Mesenchymal stem cell (in vitro differentiated cells and primary cell): ENCODE measurements at regions not wholly inside any gene's neighbourhood (a gene's known extent, or its start where the extent isn't known, plus 50 kb on each side); places are given as distances from the start of the nearest gene placed in this dataset.
A peak's percentile ranks its signal among the peaks of the same experiment; 100 is the strongest.

ENCODE experiments used
- DNase-seq: peaks from one replicate; pipeline ENCODE4 v3.0.0-alpha.2; 2013
- H2AFZ ChIP-seq: one replicate; pipeline ENCODE4 v1.6.1; 2013; ENCODE audit warnings: low read depth, mild to moderate bottlenecking, control low read depth, inconsistent platforms, low read length, moderate library complexity
- H2AK5ac ChIP-seq: 2 replicates; pipeline ENCODE4 v1.6.1; 2013; ENCODE audit warnings: low read length, moderate library complexity, mild to moderate bottlenecking, inconsistent platforms; ENCODE audit not compliant: severe bottlenecking
- H2BK120ac ChIP-seq: one replicate; pipeline ENCODE4 v1.6.1; 2013; ENCODE audit warnings: low read depth, mild to moderate bottlenecking, inconsistent platforms, low read length, moderate library complexity
- H2BK12ac ChIP-seq, 2 experiments: one replicate each; pipeline ENCODE4 v1.6.1; 2013; ENCODE audit warnings: inconsistent platforms in 2 of 2, low read length in 2 of 2, mild to moderate bottlenecking in 2 of 2, moderate library complexity in 2 of 2, control low read depth in 1 of 2
- H2BK15ac ChIP-seq: one replicate; pipeline ENCODE4 v1.6.1; 2013; ENCODE audit warnings: mild to moderate bottlenecking, low read depth, inconsistent platforms; ENCODE audit not compliant: poor library complexity, severe bottlenecking
- H2BK5ac ChIP-seq: 2 replicates; pipeline ENCODE4 v1.6.1; 2013; ENCODE audit warnings: low read depth, mild to moderate bottlenecking, low read length, control low read depth, inconsistent platforms; ENCODE audit not compliant: poor library complexity, severe bottlenecking
- H3K14ac ChIP-seq, 2 experiments: one replicate each; pipeline ENCODE4 v1.6.1; 2013; ENCODE audit warnings: inconsistent platforms in 2 of 2, low read length in 2 of 2, control low read depth in 1 of 2, mild to moderate bottlenecking in 1 of 2, moderate library complexity in 1 of 2
- H3K18ac ChIP-seq, 2 experiments: one replicate each; pipeline ENCODE4 v1.6.1; 2013; ENCODE audit warnings: inconsistent platforms in 2 of 2, low read length in 2 of 2, control low read depth in 1 of 2, low read depth in 1 of 2, mild to moderate bottlenecking in 1 of 2
- H3K23ac ChIP-seq, 2 experiments: one replicate each; pipeline ENCODE4 v1.6.1; 2013; ENCODE audit warnings: inconsistent platforms in 2 of 2, low read length in 2 of 2, mild to moderate bottlenecking in 2 of 2, moderate library complexity in 2 of 2, control low read depth in 1 of 2
- H3K27ac ChIP-seq: 2 replicates; pipeline ENCODE4 v1.5.1; 2013; ENCODE audit warnings: mild to moderate bottlenecking, moderate library complexity, low read length, control low read depth, inconsistent platforms; ENCODE audit not compliant: poor library complexity, severe bottlenecking
- H3K27me3 ChIP-seq, 2 experiments: 2 replicates each; pipeline versions ENCODE4 v1.6.1 to v1.7.0; 2013; ENCODE audit warnings: low read length in 2 of 2, mild to moderate bottlenecking in 2 of 2, moderate library complexity in 2 of 2, control low read depth in 1 of 2, inconsistent platforms in 1 of 2; ENCODE audit not compliant: control insufficient read depth in 1 of 2, insufficient read depth in 1 of 2
- H3K36me3 ChIP-seq, 2 experiments: 2 replicates each; pipeline versions ENCODE4 v1.6.1 to v1.7.0; 2013; ENCODE audit warnings: low read length in 2 of 2, control low read depth in 1 of 2, inconsistent platforms in 1 of 2, low read depth in 1 of 2, mild to moderate bottlenecking in 1 of 2; ENCODE audit not compliant: insufficient read depth in 2 of 2, control insufficient read depth in 1 of 2
- H3K4ac ChIP-seq, 2 experiments: one replicate each; pipeline ENCODE4 v1.6.1; 2013; ENCODE audit warnings: inconsistent platforms in 2 of 2, low read length in 2 of 2, mild to moderate bottlenecking in 2 of 2, moderate library complexity in 2 of 2, control low read depth in 1 of 2, low read depth in 1 of 2
- H3K4me1 ChIP-seq: 2 replicates; pipeline ENCODE4 v1.6.1; 2013; ENCODE audit warnings: low read depth, low read length, control low read depth; ENCODE audit not compliant: control insufficient read depth, insufficient read depth
- H3K4me2 ChIP-seq: 2 replicates; pipeline ENCODE4 v1.6.1; 2013; ENCODE audit warnings: low read length, mild to moderate bottlenecking, inconsistent platforms; ENCODE audit not compliant: poor library complexity, severe bottlenecking
- H3K4me3 ChIP-seq, 2 experiments: 2 replicates each; pipeline versions ENCODE4 v1.5.1 to v1.7.0; 2013; ENCODE audit warnings: low read length in 2 of 2, mild to moderate bottlenecking in 2 of 2, control low read depth in 1 of 2, low read depth in 1 of 2; ENCODE audit not compliant: insufficient read depth in 1 of 2
- H3K79me1 ChIP-seq: replicated peaks from 2 replicates; pipeline ENCODE4 v1.6.1; 2013; ENCODE audit warnings: mild to moderate bottlenecking, control low read depth, low read length, inconsistent platforms; ENCODE audit not compliant: poor library complexity, severe bottlenecking
- H3K9ac ChIP-seq: 2 replicates; pipeline ENCODE4 v1.7.0; 2013; ENCODE audit warnings: mild to moderate bottlenecking, low read length, moderate library complexity
- H3K9me3 ChIP-seq: 2 replicates; pipeline ENCODE4 v1.7.0; 2013; ENCODE audit warnings: mild to moderate bottlenecking, low read length; ENCODE audit not compliant: control insufficient read depth
- H4K8ac ChIP-seq: one replicate; pipeline ENCODE4 v1.6.1; 2013; ENCODE audit warnings: inconsistent platforms, mild to moderate bottlenecking, low read length, moderate library complexity
- H4K91ac ChIP-seq: one replicate; pipeline ENCODE4 v1.6.1; 2013; ENCODE audit warnings: mild to moderate bottlenecking, low read length, inconsistent platforms
- WGBS: methylation state at CpG from one replicate; pipeline ENCODE4 v1.1.7; 2013; ENCODE audit warnings: mixed read lengths; 5-methylcytosine and 5-hydroxymethylcytosine counted together

GRCh38 chr15:70432924-70433495, 330.3 kb downstream of the UACA start:
- H3K9ac ChIP-seq: no peak overlapping the region
- H3K18ac ChIP-seq: no peak overlapping the region
- peaks cover 7% of the 10 kb centered on the region for H3K9me3 ChIP-seq
- no peak overlapping the region for H3K4me2 ChIP-seq
- H2BK12ac ChIP-seq: no peak overlapping the region
- no peaks in the 10 kb centered on the region for H3K4me1 ChIP-seq
- H3K14ac ChIP-seq: no peak overlapping the region
- H2AK5ac ChIP-seq: no peak overlapping the region
- H3K79me1 ChIP-seq: no peaks in the 10 kb centered on the region
- no peak for DNase-seq
- no peak overlapping the region for H2BK5ac ChIP-seq
- H3K4me3 ChIP-seq: no peak overlapping the region
- no peak overlapping the region for H2BK15ac ChIP-seq
- H4K91ac ChIP-seq: no peak overlapping the region
- no peak overlapping the region for H3K23ac ChIP-seq
- H3K4ac ChIP-seq: no peak overlapping the region
- H3K36me3 ChIP-seq: no peaks in the 10 kb centered on the region
- no peak overlapping the region for H2AFZ ChIP-seq
- 44% methylated on average over 6 of the region's 8 CpGs for WGBS
- no peak overlapping the region for H4K8ac ChIP-seq
- H3K27me3 ChIP-seq: peaks cover 39 to 63% of the 10 kb centered on the region in 2 experiments
- no peak overlapping the region for H3K27ac ChIP-seq
- no peak overlapping the region for H2BK120ac ChIP-seq

DNA sequence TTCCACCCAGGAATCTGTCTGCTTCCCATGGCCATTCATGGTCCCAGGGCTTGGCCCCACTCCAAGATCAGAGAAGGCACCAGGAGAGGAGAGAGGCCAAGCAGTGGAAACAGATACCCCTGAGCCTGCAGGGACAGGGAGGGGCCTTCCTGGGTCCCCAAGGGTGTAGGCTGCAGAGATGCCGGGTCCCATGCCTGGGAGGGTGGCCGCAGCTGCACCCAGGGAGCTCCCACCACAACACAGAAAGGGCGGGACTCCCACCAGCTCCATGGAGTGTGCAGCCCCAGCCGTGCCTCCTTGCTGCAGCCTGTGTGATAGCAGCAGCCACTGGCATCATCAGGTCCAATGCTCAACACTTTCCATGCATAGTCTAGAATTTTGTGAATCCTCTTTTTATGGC, 331.5 kb downstream of the UACA start:
- Histone ChIP-seq H2BK5ac (no peak overlapping the region), H2BK15ac (no peak overlapping the region), H3K23ac (no peak overlapping the region), H3K27ac (no peak overlapping the region), H3K9me3 (peaks cover 7% of the 10 kb centered on the region), H2AK5ac (no peak overlapping the region), H4K91ac (no peak overlapping the region), H3K79me1 (no peaks in the 10 kb centered on the region), H3K4me2 (no peak overlapping the region), H2BK12ac (no peak overlapping the region), H3K4ac (no peak overlapping the region), H3K9ac (no peak overlapping the region), H3K36me3 (no peaks in the 10 kb centered on the region), H3K18ac (no peak overlapping the region), H2AFZ (no peak overlapping the region), H3K4me3 (no peak overlapping the region), H2BK120ac (no peak overlapping the region), H3K27me3 (peaks cover 34 to 53% of the 10 kb centered on the region in 2 experiments), H3K4me1 (no peaks in the 10 kb centered on the region), H4K8ac (no peak overlapping the region), H3K14ac (no peak overlapping the region)
- no peak for DNase-seq
- WGBS: 79% methylated on average over 4 of the region's 4 CpGs

DNA sequence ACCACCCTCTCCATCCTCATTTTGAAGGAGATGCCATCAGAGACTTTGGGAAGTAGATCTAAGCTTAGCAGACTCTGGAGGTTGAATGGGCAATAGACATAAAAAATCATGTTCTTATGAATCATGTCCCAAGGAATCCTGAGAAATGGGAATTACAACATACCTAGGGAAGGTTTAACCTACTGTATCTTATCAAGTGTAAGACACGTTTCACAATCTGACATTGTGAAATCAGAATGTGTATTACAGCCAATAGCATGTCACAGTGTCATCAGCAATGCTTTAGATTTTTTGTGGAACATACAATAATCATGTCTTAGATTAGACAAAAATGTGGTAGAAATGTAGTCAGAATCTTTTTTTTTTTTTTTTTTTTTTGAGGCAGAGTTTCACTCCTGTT, 332.4 kb upstream of the TLE3 start:
- no CpG with 5 or more reads among the region's 1 CpG for WGBS
- peaks cover 36 to 43% of the 10 kb centered on the region in 2 experiments for H3K27me3 ChIP-seq
- H3K14ac ChIP-seq: no peak overlapping the region

DNA sequence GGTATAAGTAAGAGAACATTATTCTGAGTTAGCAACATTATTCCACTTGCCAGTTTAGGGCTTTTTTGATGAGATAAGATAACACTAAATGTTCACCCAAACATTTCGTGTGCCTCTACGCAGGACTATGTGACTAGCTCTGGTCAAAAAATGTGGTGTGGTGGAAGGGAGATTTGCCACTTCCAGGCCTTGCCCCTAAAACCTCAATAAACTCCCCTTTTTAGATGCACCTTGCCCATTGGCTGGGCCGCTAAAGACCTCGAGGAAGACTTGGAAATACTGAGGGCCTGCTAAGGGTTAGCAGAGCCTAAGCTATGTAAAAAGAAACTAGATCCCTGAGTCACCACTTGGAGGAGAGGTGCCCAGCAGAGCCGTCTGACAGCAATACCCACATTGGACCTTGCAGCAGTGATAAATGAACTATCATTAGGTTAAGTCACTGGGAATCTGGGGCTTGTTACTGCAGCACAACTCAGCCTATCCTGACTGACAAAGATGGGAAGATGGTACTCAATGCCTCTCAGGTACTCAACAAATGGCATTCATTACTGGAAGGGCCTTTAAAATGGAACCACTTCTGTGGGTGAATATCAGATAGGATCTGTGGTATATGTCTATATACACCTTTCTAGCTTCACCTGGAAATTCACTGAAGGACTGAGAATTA, 331.5 kb upstream of the TLE3 start:
- Histone ChIP-seq H3K27me3 (peaks cover 36 to 43% of the 10 kb centered on the region in 2 experiments), H3K4me3 (no peak overlapping the region), H3K14ac (no peak overlapping the region), H2BK12ac (no peak overlapping the region), H3K4me2 (no peak overlapping the region), H3K79me1 (no peaks in the 10 kb centered on the region), H2BK5ac (no peak overlapping the region), H3K9ac (no peak overlapping the region), H3K18ac (no peak overlapping the region), H2AFZ (no peak overlapping the region), H3K36me3 (no peaks in the 10 kb centered on the region), H2AK5ac (no peak overlapping the region), H3K9me3 (peaks cover 7% of the 10 kb centered on the region), H3K4ac (no peak overlapping the region), H3K27ac (no peak overlapping the region), H2BK120ac (no peak overlapping the region), H3K4me1 (no peaks in the 10 kb centered on the region), H4K8ac (no peak overlapping the region), H4K91ac (no peak overlapping the region), H3K23ac (no peak overlapping the region), H2BK15ac (no peak overlapping the region)
- no peak for DNase-seq
- 79% methylated on average over 3 of the region's 5 CpGs for WGBS

More for the DNA sequence above, 332.4 kb upstream of the TLE3 start:
- H3K23ac ChIP-seq: no peak overlapping the region
- H2AK5ac ChIP-seq: no peak overlapping the region
- no peaks in the 10 kb centered on the region for H3K4me1 ChIP-seq
- no peak overlapping the region for H3K4me2 ChIP-seq
- no peak overlapping the region for H2BK15ac ChIP-seq
- peak; percentile 13 for DNase-seq
- peaks cover 7% of the 10 kb centered on the region for H3K9me3 ChIP-seq
- H2BK12ac ChIP-seq: no peak overlapping the region
- no peak overlapping the region for H3K4ac ChIP-seq
- H4K8ac ChIP-seq: no peak overlapping the region
- H3K27ac ChIP-seq: no peak overlapping the region
- H2AFZ ChIP-seq: no peak overlapping the region
- no peak overlapping the region for H3K9ac ChIP-seq
- H2BK120ac ChIP-seq: no peak overlapping the region
- H2BK5ac ChIP-seq: no peak overlapping the region
- no peaks in the 10 kb centered on the region for H3K36me3 ChIP-seq
- no peak overlapping the region for H3K4me3 ChIP-seq
- no peak overlapping the region for H4K91ac ChIP-seq
- no peaks in the 10 kb centered on the region for H3K79me1 ChIP-seq
- no peak overlapping the region for H3K18ac ChIP-seq
